DND-41 (cell line): ENCODE measurements at regions not wholly inside any gene's neighbourhood (a gene's known extent, or its start where the extent isn't known, plus 50 kb on each side); places are given as distances from the start of the nearest gene placed in this dataset.

Experiments
- ATAC-seq: fragments of 200-7000 bp; cut with Tn5 transposase; 3 replicates; pipeline ENCODE4 v1.9.1; 2021; ENCODE audit warnings: low read depth; ENCODE audit not compliant: insufficient read depth
- DNase-seq: peaks from one replicate; pipeline ENCODE4 v3.0.0-alpha.2; 2020
- H2AFZ ChIP-seq: 2 replicates; pipeline ENCODE4 v1.6.0; 2012; ENCODE audit warnings: low read depth, low read length
- H3K27ac ChIP-seq: 2 replicates; pipeline ENCODE4 v1.5.1; 2012; ENCODE audit warnings: low read length, inconsistent platforms
- H3K27me3 ChIP-seq: fragments of 200-600 bp; sonication (generic); 2 replicates; pipeline ENCODE4 v1.6.0; 2012; ENCODE audit warnings: low read length, mild to moderate bottlenecking, inconsistent platforms; ENCODE audit not compliant: insufficient read depth, poor library complexity
- H3K36me3 ChIP-seq: 2 replicates; pipeline ENCODE4 v1.5.1; 2012; ENCODE audit warnings: low read length, inconsistent platforms; ENCODE audit not compliant: insufficient read depth
- H3K4me1 ChIP-seq: 2 replicates; pipeline ENCODE4 v1.5.1; 2012; ENCODE audit warnings: mild to moderate bottlenecking, low read length; ENCODE audit not compliant: insufficient read depth
- H3K4me2 ChIP-seq: 2 replicates; pipeline ENCODE4 v1.6.0; 2012; ENCODE audit warnings: mild to moderate bottlenecking, moderate library complexity, low read length, inconsistent platforms; ENCODE audit not compliant: insufficient read depth
- H3K4me3 ChIP-seq, 2 experiments: fragments of 200-600 bp in 1 of 2; shearing (Covaris generic) in 1 of 2; 2 replicates each; pipeline ENCODE4 v1.5.1; 2012 to 2016; ENCODE audit warnings: inconsistent platforms in 2 of 2, low read length in 2 of 2, mild to moderate bottlenecking in 2 of 2, low read depth in 1 of 2, moderate library complexity in 1 of 2
- H3K79me2 ChIP-seq: 2 replicates; pipeline ENCODE4 v1.6.0; 2012; ENCODE audit warnings: low read length, inconsistent platforms; ENCODE audit not compliant: insufficient read depth
- H3K9ac ChIP-seq: 2 replicates; pipeline ENCODE4 v1.6.0; 2012; ENCODE audit warnings: low read depth, mild to moderate bottlenecking, inconsistent platforms, low read length, moderate library complexity
- H3K9me3 ChIP-seq: 2 replicates; pipeline ENCODE4 v1.5.1; 2012; ENCODE audit warnings: low read length, moderate library complexity, mild to moderate bottlenecking, inconsistent platforms; ENCODE audit not compliant: insufficient read depth, severe bottlenecking
- H4K20me1 ChIP-seq: 2 replicates; pipeline ENCODE4 v1.6.0; 2012; ENCODE audit warnings: low read length; ENCODE audit not compliant: insufficient read depth
- EZH2 ChIP-seq: IDR thresholded peaks from 3 replicates; pipeline ENCODE4 v1.6.1; 2012; ENCODE audit warnings: borderline replicate concordance, low read depth, mild to moderate bottlenecking, moderate library complexity, low read length, inconsistent platforms; ENCODE audit not compliant: severe bottlenecking
- TF ChIP-seq, protein P1 (sequence below): IDR thresholded peaks from 2 replicates; pipeline ENCODE4 v1.5.1; 2012; ENCODE audit warnings: borderline replicate concordance, low read length, moderate library complexity, mild to moderate bottlenecking; ENCODE audit not compliant: poor library complexity, severe bottlenecking; ENCODE audit errors: extremely low read depth

DNA sequence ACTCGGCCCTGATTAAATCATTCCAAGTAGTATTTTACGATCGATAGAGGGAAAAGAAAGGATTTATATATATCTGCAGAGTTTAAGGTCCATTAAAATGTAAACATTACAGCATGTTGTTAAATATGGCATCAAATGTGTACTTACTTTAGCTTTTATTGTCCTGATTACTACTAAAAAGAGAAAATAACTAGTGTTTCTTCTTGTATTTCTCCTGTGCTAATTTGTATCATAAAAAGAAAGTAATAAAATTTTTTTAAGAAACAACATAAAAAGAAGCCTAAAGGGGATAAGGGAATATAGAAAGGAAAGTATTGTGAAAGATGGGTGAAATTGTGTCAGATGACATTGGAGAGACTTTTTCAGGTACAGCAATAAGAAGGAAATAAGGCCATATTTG lies 300.3 kb upstream of the ARSJ start:
- no peak overlapping the region for H3K9ac ChIP-seq
- DNase-seq (no peak), ATAC-seq (no peak)
- H3K9me3 ChIP-seq, result no peaks in the 10 kb centered on the region
- H3K4me2 ChIP-seq, result no peak overlapping the region
- no peak overlapping the region for H3K27ac ChIP-seq
- no peaks in the 10 kb centered on the region for H3K79me2 ChIP-seq
- H3K27me3 ChIP-seq, result no peaks in the 10 kb centered on the region
- no peak for TF ChIP-seq EZH2
- TF ChIP-seq, protein P1, sequence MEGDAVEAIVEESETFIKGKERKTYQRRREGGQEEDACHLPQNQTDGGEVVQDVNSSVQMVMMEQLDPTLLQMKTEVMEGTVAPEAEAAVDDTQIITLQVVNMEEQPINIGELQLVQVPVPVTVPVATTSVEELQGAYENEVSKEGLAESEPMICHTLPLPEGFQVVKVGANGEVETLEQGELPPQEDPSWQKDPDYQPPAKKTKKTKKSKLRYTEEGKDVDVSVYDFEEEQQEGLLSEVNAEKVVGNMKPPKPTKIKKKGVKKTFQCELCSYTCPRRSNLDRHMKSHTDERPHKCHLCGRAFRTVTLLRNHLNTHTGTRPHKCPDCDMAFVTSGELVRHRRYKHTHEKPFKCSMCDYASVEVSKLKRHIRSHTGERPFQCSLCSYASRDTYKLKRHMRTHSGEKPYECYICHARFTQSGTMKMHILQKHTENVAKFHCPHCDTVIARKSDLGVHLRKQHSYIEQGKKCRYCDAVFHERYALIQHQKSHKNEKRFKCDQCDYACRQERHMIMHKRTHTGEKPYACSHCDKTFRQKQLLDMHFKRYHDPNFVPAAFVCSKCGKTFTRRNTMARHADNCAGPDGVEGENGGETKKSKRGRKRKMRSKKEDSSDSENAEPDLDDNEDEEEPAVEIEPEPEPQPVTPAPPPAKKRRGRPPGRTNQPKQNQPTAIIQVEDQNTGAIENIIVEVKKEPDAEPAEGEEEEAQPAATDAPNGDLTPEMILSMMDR, result no peak
- no peaks in the 10 kb centered on the region for H3K4me1 ChIP-seq
- no peaks in the 10 kb centered on the region for H4K20me1 ChIP-seq
- no peaks in the 10 kb centered on the region for H3K36me3 ChIP-seq
- no peak overlapping the region for H2AFZ ChIP-seq
- no peak overlapping the region for H3K4me3 ChIP-seq

DNA sequence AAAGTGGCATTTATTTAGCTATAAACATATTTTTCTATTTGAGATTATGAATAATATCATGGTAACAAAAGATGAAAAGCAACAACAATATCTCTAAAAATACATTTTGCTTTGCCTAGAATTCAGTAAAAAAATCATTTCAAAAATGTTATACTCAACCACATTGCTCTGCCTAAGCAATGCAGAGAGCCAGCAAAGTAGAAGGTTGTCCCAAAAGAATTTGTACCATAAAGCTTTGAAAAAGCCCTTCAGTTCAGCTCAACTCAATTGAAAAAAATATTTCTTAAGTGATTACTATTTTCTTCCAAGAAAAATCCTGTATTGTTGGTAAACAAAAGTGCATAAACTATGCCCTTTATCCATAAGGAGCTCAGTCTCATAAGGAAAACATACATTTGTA lies 301.2 kb upstream of the ARSJ start:
- Histone ChIP-seq H3K4me1 (no peaks in the 10 kb centered on the region), H3K36me3 (no peaks in the 10 kb centered on the region), H3K9ac (no peak overlapping the region), H3K4me3 (no peak overlapping the region), H3K27ac (no peak overlapping the region), H4K20me1 (no peaks in the 10 kb centered on the region), H3K79me2 (no peaks in the 10 kb centered on the region), H3K27me3 (no peaks in the 10 kb centered on the region), H3K4me2 (no peak overlapping the region), H3K9me3 (no peaks in the 10 kb centered on the region), H2AFZ (no peak overlapping the region)
- ATAC-seq (no peak), DNase-seq (no peak)
- TF ChIP-seq, protein P1, result no peak
- no peak for TF ChIP-seq EZH2

DNA sequence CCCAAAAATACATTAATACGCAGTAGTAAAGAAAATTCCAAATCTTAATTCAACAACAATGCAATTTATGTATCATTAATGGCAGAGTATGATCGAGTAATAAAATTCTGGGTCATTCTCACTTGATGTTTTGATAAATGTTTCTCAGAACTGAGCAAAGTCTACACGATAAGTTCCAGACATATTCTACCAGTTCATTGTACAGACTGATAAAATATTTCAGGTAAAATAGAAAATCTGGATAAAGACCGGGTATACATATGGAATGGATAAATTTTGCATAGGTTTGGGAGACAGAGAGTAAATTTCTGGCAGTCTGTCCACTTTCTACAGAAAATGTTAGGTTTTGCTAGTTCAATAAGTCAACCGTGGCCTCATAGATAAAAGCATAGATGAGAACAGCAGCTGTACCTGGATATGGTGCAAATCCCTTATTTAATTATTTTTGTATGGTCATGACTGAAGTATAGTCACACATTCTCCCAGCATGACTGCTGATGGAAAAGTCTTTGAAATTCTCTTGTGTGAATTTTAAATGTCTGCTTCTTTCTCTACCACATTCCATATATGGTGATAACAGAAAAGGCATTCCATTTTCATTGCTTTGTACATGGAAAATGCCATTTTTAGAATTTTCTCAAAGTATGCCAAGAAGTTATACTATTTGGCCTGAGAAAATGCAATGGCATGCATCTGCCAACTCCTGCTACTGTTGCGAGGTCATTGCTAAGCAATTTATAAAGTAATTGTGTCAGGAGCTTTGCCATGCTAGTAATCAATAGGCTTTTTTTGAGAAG lies 301.9 kb upstream of the ARSJ start:
- H3K9ac ChIP-seq, result no peak overlapping the region

More for the DNA sequence above, 301.9 kb upstream of the ARSJ start:
- H2AFZ ChIP-seq, result no peak overlapping the region
- no peaks in the 10 kb centered on the region for H3K9me3 ChIP-seq
- no peak for TF ChIP-seq EZH2
- TF ChIP-seq, protein P1, result no peak
- no peaks in the 10 kb centered on the region for H3K36me3 ChIP-seq
- no peaks in the 10 kb centered on the region for H4K20me1 ChIP-seq
- no peak overlapping the region for H3K4me2 ChIP-seq
- H3K27me3 ChIP-seq, result no peaks in the 10 kb centered on the region
- ATAC-seq (no peak), DNase-seq (no peak)
- H3K4me3 ChIP-seq, result no peak overlapping the region
- no peaks in the 10 kb centered on the region for H3K4me1 ChIP-seq
- H3K27ac ChIP-seq, result no peak overlapping the region
- no peaks in the 10 kb centered on the region for H3K79me2 ChIP-seq
